Fibroblast of lung (primary cell): ENCODE measurements at regions not wholly inside any gene's neighbourhood (a gene's known extent, or its start where the extent isn't known, plus 50 kb on each side); places are given as distances from the start of the nearest gene placed in this dataset.

Experiments
- DNase-seq, 2 donors: peaks; one replicate each; pipeline versions ENCODE4 v3.0.0 to v3.0.0-alpha.2; 2010; ENCODE audit warnings: low read depth in 2 of 2
- H2AFZ ChIP-seq: 2 replicates; pipeline ENCODE4 v1.5.1; 2012; ENCODE audit warnings: low read length, control low read depth, inconsistent platforms
- H3K27ac ChIP-seq: 2 replicates; pipeline ENCODE4 v1.5.1; 2011; ENCODE audit warnings: low read length, control low read depth; ENCODE audit not compliant: insufficient read depth
- H3K27me3 ChIP-seq: 2 replicates; pipeline ENCODE4 v1.5.1; 2011; ENCODE audit warnings: mild to moderate bottlenecking, low read length; ENCODE audit not compliant: control insufficient read depth, insufficient read depth
- H3K36me3 ChIP-seq: 2 replicates; pipeline ENCODE4 v1.5.1; 2011; ENCODE audit warnings: low read length; ENCODE audit not compliant: control insufficient read depth, insufficient read depth
- H3K4me1 ChIP-seq: 2 replicates; pipeline ENCODE4 v1.5.1; 2011; ENCODE audit warnings: low read length; ENCODE audit not compliant: control insufficient read depth, insufficient read depth; ENCODE audit errors: extremely low read depth
- H3K4me2 ChIP-seq: 2 replicates; pipeline ENCODE4 v1.5.1; 2011; ENCODE audit warnings: low read length, control low read depth; ENCODE audit not compliant: insufficient read depth; ENCODE audit errors: extremely low read depth
- H3K4me3 ChIP-seq, 4 experiments: fragments of 200-600 bp in 1 of 4; sonication (generic) in 1 of 4; replicated peaks in 1 of 4; 2 replicates each; pipeline ENCODE4 v1.5.1; 2011 to 2016; ENCODE audit warnings: low read length in 4 of 4, low read depth in 3 of 4, mild to moderate bottlenecking in 3 of 4, control low read depth in 2 of 4, inconsistent platforms in 1 of 4, mixed read lengths in 1 of 4; ENCODE audit not compliant: insufficient read depth in 1 of 4; ENCODE audit errors: control extremely low read depth in 1 of 4
- H3K79me2 ChIP-seq: 2 replicates; pipeline ENCODE4 v1.5.1; 2012; ENCODE audit warnings: mild to moderate bottlenecking, low read length, inconsistent platforms; ENCODE audit not compliant: control insufficient read depth, insufficient read depth
- H3K9ac ChIP-seq: 2 replicates; pipeline ENCODE4 v1.5.1; 2011; ENCODE audit warnings: mild to moderate bottlenecking, low read length, control low read depth; ENCODE audit not compliant: insufficient read depth
- H3K9me3 ChIP-seq: 2 replicates; pipeline ENCODE4 v1.5.1; 2012; ENCODE audit warnings: low read depth, low read length; ENCODE audit not compliant: control insufficient read depth, insufficient read depth
- H4K20me1 ChIP-seq: 2 replicates; pipeline ENCODE4 v1.5.1; 2011; ENCODE audit warnings: low read length; ENCODE audit not compliant: control insufficient read depth, insufficient read depth; ENCODE audit errors: extremely low read depth
- CTCF ChIP-seq, 2 donors: IDR thresholded peaks in 1 of 2; conservative IDR thresholded peaks in 1 of 2; 1 replicate in 1 of 2; 2 replicates in 1 of 2; pipeline ENCODE4 v1.5.1; 2011 to 2012; ENCODE audit warnings: low read length in 2 of 2, control low read depth in 1 of 2, inconsistent platforms in 1 of 2, low read depth in 1 of 2, mild to moderate bottlenecking in 1 of 2
- EZH2 ChIP-seq: IDR thresholded peaks from 2 replicates; pipeline ENCODE4 v1.5.1; 2012; ENCODE audit warnings: low read length, control low read depth, mild to moderate bottlenecking; ENCODE audit errors: missing control alignments

- Histone ChIP-seq H3K4me2 (no peak overlapping the region), H3K27ac (peak overlapping the region; percentile 18), H3K36me3 (no peaks in the 10 kb centered on the region), H3K4me3 (no peak overlapping the region), H3K79me2 (no peaks in the 10 kb centered on the region), H3K9me3 (no peaks in the 10 kb centered on the region), H3K9ac (no peak overlapping the region), H3K4me1 (peaks cover 19% of the 10 kb centered on the region), H2AFZ (no peak overlapping the region), H3K27me3 (no peaks in the 10 kb centered on the region), H4K20me1 (no peaks in the 10 kb centered on the region)
- TF ChIP-seq CTCF (conservative IDR thresholded peaks at IDR 0.05 in 1 of 2, IDR thresholded peaks at IDR 0.05 in 1 of 2; ENCODE audit: low read depth in 1 of 2, low read length in 2 of 2): no peak
- DNase-seq: no peak
Observed at GRCh38 chr9:108058135-108058814, 568.7 kb upstream of the KLF4 start.

GRCh38 chr9:108057421-108058134 is 568.0 kb upstream of the KLF4 start:
- no peak overlapping the region for H3K9ac ChIP-seq
- no peaks in the 10 kb centered on the region for H4K20me1 ChIP-seq
- H3K4me1 ChIP-seq: peaks cover 21% of the 10 kb centered on the region
- no peak overlapping the region for H3K4me2 ChIP-seq
- H3K9me3 ChIP-seq: no peaks in the 10 kb centered on the region
- TF ChIP-seq CTCF (conservative IDR thresholded peaks at IDR 0.05 in 1 of 2, IDR thresholded peaks at IDR 0.05 in 1 of 2; ENCODE audit: low read depth in 1 of 2, low read length in 2 of 2) (no peak), EZH2 (no peak)
- no peaks in the 10 kb centered on the region for H3K36me3 ChIP-seq
- H3K4me3 ChIP-seq: no peak overlapping the region
- H3K79me2 ChIP-seq: no peaks in the 10 kb centered on the region
- H3K27ac ChIP-seq: peak overlapping the region; percentile 18
- DNase-seq: peak; percentile 98
- no peaks in the 10 kb centered on the region for H3K27me3 ChIP-seq
- H2AFZ ChIP-seq: peak overlapping the region; percentile 58

- no peaks in the 10 kb centered on the region for H4K20me1 ChIP-seq
- TF ChIP-seq CTCF (conservative IDR thresholded peaks at IDR 0.05 in 1 of 2, IDR thresholded peaks at IDR 0.05 in 1 of 2; ENCODE audit: low read depth in 1 of 2, low read length in 2 of 2) (no peak), EZH2 (no peak)
- no peaks in the 10 kb centered on the region for H3K79me2 ChIP-seq
- H3K4me2 ChIP-seq: peak overlapping the region; percentile 60
- no peaks in the 10 kb centered on the region for H3K9me3 ChIP-seq
- H3K4me1 ChIP-seq: peaks cover 21% of the 10 kb centered on the region
- no peaks in the 10 kb centered on the region for H3K36me3 ChIP-seq
- no peak overlapping the region for H3K4me3 ChIP-seq
- no peak overlapping the region for H3K9ac ChIP-seq
- H2AFZ ChIP-seq: no peak overlapping the region
- peak overlapping the region; percentile 56 for H3K27ac ChIP-seq
- DNase-seq: peak; percentile 72 to 89
- H3K27me3 ChIP-seq: no peaks in the 10 kb centered on the region
Observed at GRCh38 chr9:108056805-108057386, 567.3 kb upstream of the KLF4 start.
